ENCODE measurements at regions not wholly inside any gene's neighbourhood (a gene's known extent, or its start where the extent isn't known, plus 50 kb on each side); places are given as distances from the start of the nearest gene placed in this dataset.

GRCh38 chr10:78502210-78502936 is 468.7 kb downstream of the RPS24 start:
- TF ChIP-seq POLR2A (IDR thresholded peaks at IDR 0.05) (no peak), CTCF (IDR thresholded peaks at IDR 0.05 in 4 of 5, conservative IDR thresholded peaks at IDR 0.05 in 1 of 5) (no peak)

Data from gastrocnemius medialis (tissue), 4 donors.